ENCODE measurements at regions not wholly inside any gene's neighbourhood (a gene's known extent, or its start where the extent isn't known, plus 50 kb on each side); places are given as distances from the start of the nearest gene placed in this dataset.

GRCh38 chr16:88312732-88313131 is 70.0 kb upstream of the ZNF469 start:
- no peak overlapping the region for H3K27ac ChIP-seq (ENCODE audit: low read length)
- no peak overlapping the region for H3K9ac ChIP-seq (ENCODE audit: low read length)
- H3K4me2 ChIP-seq (ENCODE audit: low read length), result no peak overlapping the region
- no peak overlapping the region for H3K4me3 ChIP-seq (ENCODE audit: low read length)
- H3K9me3 ChIP-seq (ENCODE audit: insufficient read depth, low read length), result no peaks in the 10 kb centered on the region
- H4K20me1 ChIP-seq (ENCODE audit: insufficient read depth, low read length), result no peaks in the 10 kb centered on the region
- no peaks in the 10 kb centered on the region for H3K79me2 ChIP-seq (ENCODE audit: low read length)
- TF ChIP-seq CTCF (IDR thresholded peaks at IDR 0.05; ENCODE audit: low read depth, low read length) (no peak), EZH2phosphoT487 (IDR thresholded peaks at IDR 0.05; ENCODE audit: low read depth) (no peak)
- no peaks in the 10 kb centered on the region for H3K36me3 ChIP-seq (replicated peaks; ENCODE audit: low read depth, low read length)
- H3K27me3 ChIP-seq (ENCODE audit: low read depth, low read length), result peaks cover 13% of the 10 kb centered on the region
- no peak overlapping the region for H2AFZ ChIP-seq (ENCODE audit: low read depth, low read length)
- no peaks in the 10 kb centered on the region for H3K4me1 ChIP-seq (ENCODE audit: low read length)

- H3K4me1 ChIP-seq (ENCODE audit: low read length), result no peaks in the 10 kb centered on the region
- H3K4me2 ChIP-seq (ENCODE audit: low read length), result no peak overlapping the region
- no peak overlapping the region for H3K9ac ChIP-seq (ENCODE audit: low read length)
- H3K27me3 ChIP-seq (ENCODE audit: low read depth, low read length), result 0 out of 2 replicates have a peak, but pooled peaks cover 4% of the 10 kb centered on the region
- no peak overlapping the region for H3K4me3 ChIP-seq (ENCODE audit: low read length)
- H3K27ac ChIP-seq (ENCODE audit: low read length), result no peak overlapping the region
- H3K79me2 ChIP-seq (ENCODE audit: low read length), result no peaks in the 10 kb centered on the region
- no peaks in the 10 kb centered on the region for H3K9me3 ChIP-seq (ENCODE audit: insufficient read depth, low read length)
- TF ChIP-seq EZH2phosphoT487 (IDR thresholded peaks at IDR 0.05; ENCODE audit: low read depth), result no peak
- TF ChIP-seq CTCF (IDR thresholded peaks at IDR 0.05; ENCODE audit: low read depth, low read length), result no peak
- H4K20me1 ChIP-seq (ENCODE audit: insufficient read depth, low read length), result no peaks in the 10 kb centered on the region
- no peaks in the 10 kb centered on the region for H3K36me3 ChIP-seq (replicated peaks; ENCODE audit: low read depth, low read length)
- no peak overlapping the region for H2AFZ ChIP-seq (ENCODE audit: low read depth, low read length)
Measured at GRCh38 chr16:88314991-88315542, 67.7 kb upstream of the ZNF469 start.

GRCh38 chr16:88315543-88316105 is 67.1 kb upstream of the ZNF469 start:
- Histone ChIP-seq H3K36me3 (replicated peaks; ENCODE audit: low read depth, low read length) (no peaks in the 10 kb centered on the region), H3K79me2 (ENCODE audit: low read length) (no peaks in the 10 kb centered on the region), H3K27ac (ENCODE audit: low read length) (no peak overlapping the region), H3K4me2 (ENCODE audit: low read length) (no peak overlapping the region), H2AFZ (ENCODE audit: low read depth, low read length) (no peak overlapping the region), H3K9ac (ENCODE audit: low read length) (no peak overlapping the region), H3K27me3 (ENCODE audit: low read depth, low read length) (0 out of 2 replicates have a peak, but pooled peaks cover 4% of the 10 kb centered on the region), H3K9me3 (ENCODE audit: insufficient read depth, low read length) (no peaks in the 10 kb centered on the region), H4K20me1 (ENCODE audit: insufficient read depth, low read length) (no peaks in the 10 kb centered on the region), H3K4me3 (ENCODE audit: low read length) (no peak overlapping the region), H3K4me1 (ENCODE audit: low read length) (no peaks in the 10 kb centered on the region)
- TF ChIP-seq CTCF (IDR thresholded peaks at IDR 0.05; ENCODE audit: low read depth, low read length) (no peak), EZH2phosphoT487 (IDR thresholded peaks at IDR 0.05; ENCODE audit: low read depth) (no peak)

GRCh38 chr16:88316151-88316550 is 66.6 kb upstream of the ZNF469 start:
- TF ChIP-seq EZH2phosphoT487 (IDR thresholded peaks at IDR 0.05; ENCODE audit: low read depth) (no peak), CTCF (IDR thresholded peaks at IDR 0.05; ENCODE audit: low read depth, low read length) (no peak)
- Histone ChIP-seq H3K27ac (ENCODE audit: low read length) (no peak overlapping the region), H3K4me3 (ENCODE audit: low read length) (no peak overlapping the region), H3K79me2 (ENCODE audit: low read length) (no peaks in the 10 kb centered on the region), H3K27me3 (ENCODE audit: low read depth, low read length) (0 out of 2 replicates have a peak, but pooled peaks cover 4% of the 10 kb centered on the region), H3K9me3 (ENCODE audit: insufficient read depth, low read length) (no peaks in the 10 kb centered on the region), H3K9ac (ENCODE audit: low read length) (no peak overlapping the region), H2AFZ (ENCODE audit: low read depth, low read length) (no peak overlapping the region), H3K36me3 (replicated peaks; ENCODE audit: low read depth, low read length) (no peaks in the 10 kb centered on the region), H4K20me1 (ENCODE audit: insufficient read depth, low read length) (no peaks in the 10 kb centered on the region), H3K4me1 (ENCODE audit: low read length) (no peaks in the 10 kb centered on the region), H3K4me2 (ENCODE audit: low read length) (no peak overlapping the region)
